HG02623 (cell line): ENCODE measurements at regions not wholly inside any gene's neighbourhood (a gene's known extent, or its start where the extent isn't known, plus 50 kb on each side); places are given as distances from the start of the nearest gene placed in this dataset.

Experiments used
- ATAC-seq: cut with Tn5 transposase; IDR thresholded peaks from one replicate; pipeline ENCODE4 v1.9.1; 2021; ENCODE audit warnings: moderate library complexity; ENCODE audit not compliant: unreplicated experiment

- peak; percentile 43 for ATAC-seq
These were observed 96.0 kb upstream of the DUSP10 start for GRCh38 chr1:221837896-221838295.

DNA sequence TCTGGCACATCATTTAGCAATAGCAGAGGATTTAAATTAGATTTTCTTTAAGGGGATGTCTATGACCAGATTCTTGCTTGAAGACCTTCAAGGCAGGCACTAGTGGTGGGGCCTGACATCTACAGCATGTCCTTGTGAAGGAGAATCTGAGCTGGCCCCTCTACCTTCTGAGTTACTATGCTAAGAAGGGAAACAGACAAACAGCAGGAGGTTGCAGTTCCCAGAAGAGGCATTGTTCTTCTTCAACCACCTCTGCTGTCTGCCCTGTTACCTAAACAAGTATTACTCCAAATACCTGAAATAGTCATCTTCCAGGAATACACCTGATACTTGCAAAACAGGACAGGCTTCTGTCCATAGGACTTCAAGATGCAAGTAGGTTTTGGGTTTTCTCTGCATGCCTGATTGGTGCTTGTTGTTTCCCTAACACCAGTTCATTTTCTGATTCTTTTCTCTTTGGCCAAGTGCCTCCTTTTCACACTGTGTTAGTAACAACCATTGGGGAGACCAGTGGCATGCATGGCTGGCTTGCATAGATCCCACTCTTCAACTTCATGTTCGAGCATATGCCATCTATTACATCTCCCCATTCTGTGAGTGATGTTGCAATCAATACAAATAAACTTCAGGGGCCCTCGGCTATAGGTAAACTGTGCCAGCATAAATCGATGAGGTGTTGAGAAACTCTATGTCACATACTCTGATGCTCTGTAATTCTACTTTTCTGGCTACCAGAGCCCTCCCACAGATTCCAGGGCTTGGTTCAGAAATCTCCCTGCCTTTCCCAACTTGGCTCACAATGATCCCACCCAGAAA, 93.0 kb upstream of the DUSP10 start:
- no peak for ATAC-seq

- no peak for ATAC-seq
These were observed 90.7 kb upstream of the DUSP10 start for GRCh38 chr1:221832617-221833016.

DNA sequence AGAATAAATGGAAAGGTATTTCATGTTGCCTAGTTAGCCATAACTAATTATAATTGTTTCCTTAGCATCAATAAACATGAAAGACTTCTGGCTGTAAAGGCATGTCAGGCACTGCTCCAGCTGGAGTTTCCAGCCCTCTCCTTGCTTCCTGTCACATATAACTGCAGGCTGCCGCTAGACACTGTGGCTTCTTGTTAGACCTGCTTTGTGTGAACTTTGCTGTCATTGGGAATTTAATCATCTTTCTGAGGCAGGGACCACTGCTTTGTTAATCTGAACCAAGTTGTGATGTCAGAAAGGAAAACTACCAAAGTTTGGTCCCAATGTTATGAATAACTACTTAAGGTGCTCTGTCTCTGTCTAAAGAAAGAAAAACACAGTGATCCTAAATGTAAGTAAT, 90.3 kb upstream of the DUSP10 start:
- no peak for ATAC-seq

DNA sequence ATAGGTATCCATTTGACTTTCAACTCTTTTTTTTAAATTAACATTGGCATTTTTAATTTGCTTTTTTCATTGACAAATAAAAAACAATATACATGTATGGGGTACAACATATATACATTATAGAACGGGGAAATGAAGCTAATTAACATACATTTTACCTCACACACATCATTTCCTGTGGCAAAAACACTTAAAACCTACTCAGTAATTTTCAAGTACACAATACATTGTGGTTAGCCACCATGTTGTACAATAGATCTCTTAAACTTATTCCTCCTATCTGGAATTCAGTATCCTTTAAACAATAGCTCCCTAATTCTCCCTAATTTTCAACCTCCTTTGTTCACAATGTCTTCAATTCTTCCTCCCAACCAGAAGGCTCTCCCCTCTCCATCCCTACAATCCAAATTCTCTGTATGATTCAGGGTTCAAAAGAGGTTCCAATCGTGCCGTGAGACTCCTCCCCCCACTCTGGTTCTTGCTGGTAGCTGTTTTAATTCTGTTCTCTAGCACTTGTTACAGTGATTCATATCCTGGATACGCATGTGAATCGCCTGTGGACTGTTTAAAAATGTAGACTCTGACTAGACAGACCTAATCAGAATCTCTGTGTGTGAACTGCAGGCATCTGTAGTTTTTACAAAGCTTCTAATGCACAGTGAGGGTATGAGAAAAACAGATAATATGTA, 87.6 kb upstream of the DUSP10 start:
- no peak for ATAC-seq

DNA sequence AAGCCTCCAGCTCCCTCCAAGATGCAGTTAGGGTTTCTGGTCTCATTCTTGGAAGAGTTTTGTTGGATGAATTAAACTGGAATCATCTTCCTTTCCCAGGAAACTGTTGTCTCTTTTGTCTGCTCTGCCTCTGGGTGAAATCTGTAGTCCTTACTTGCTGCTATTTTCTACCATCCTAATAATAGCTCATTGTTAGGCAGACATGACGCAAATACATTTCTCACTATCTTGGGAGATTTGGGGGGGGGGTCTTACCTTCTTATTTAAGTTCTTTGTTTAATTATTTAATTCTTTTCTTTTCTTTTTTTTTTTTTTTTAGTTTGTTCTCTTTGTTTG, 85.4 kb upstream of the DUSP10 start:
- ATAC-seq, result no peak

DNA sequence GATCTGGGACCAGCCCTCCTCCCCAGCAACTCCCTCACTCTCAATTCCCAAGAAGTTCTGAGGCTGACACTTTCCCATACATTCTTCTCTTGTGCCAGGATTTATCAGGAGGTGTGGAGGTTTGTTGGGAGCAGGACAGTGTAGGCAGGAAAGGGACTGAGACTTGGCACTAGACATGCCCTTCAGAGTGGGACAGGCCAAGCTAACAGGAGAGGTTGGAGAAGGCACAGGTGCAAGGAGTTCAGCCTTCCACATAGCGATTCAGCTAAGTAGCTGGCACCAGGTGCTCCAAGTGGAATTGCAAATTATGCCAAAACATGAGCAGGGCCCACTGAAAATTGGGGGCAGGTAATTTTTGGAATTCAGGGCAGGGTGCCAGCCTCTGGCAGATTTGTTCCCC, 83.0 kb upstream of the DUSP10 start:
- ATAC-seq, result no peak

DNA sequence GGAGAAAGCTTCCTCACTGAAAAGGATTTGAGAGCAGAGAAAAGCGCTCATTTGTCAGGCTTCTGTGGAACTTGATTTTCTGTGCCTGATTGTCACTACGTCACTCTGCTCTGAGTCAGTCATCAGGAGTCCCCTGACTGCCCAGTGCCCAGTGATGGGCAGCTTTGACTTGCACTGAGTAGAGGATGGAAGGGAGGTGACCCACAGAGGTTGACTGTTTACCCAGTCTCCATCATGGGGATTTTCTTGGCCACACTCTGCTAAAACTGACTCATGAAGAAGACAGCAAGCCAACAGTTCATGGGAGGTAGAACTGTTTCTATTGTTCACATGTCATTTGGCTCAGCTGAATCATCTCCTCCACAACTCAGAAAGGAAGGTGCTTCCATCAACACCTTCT, 82.1 kb upstream of the DUSP10 start:
- peak; percentile 47 for ATAC-seq

- ATAC-seq, result no peak
These were observed 81.7 kb upstream of the DUSP10 start for GRCh38 chr1:221823561-221823960.

GRCh38 chr1:221823149-221823548, 81.3 kb upstream of the DUSP10 start:
- peak; percentile 74 for ATAC-seq

GRCh38 chr1:221822591-221822990, 80.7 kb upstream of the DUSP10 start:
- no peak for ATAC-seq

- no peak for ATAC-seq
These were observed 75.0 kb upstream of the DUSP10 start for GRCh38 chr1:221816899-221817298.

- no peak for ATAC-seq
These were observed 73.8 kb upstream of the DUSP10 start for GRCh38 chr1:221815660-221816059.

GRCh38 chr1:221813887-221814286, 72.0 kb upstream of the DUSP10 start:
- no peak for ATAC-seq

GRCh38 chr1:221812905-221813597, 71.2 kb upstream of the DUSP10 start:
- ATAC-seq, result no peak

GRCh38 chr1:221812088-221812752, 70.3 kb upstream of the DUSP10 start:
- no peak for ATAC-seq

GRCh38 chr1:221810406-221810805, 68.5 kb upstream of the DUSP10 start:
- ATAC-seq, result no peak

- no peak for ATAC-seq
These were observed 67.5 kb upstream of the DUSP10 start for GRCh38 chr1:221809091-221810029.

- no peak for ATAC-seq
These were observed 65.1 kb upstream of the DUSP10 start for GRCh38 chr1:221806984-221807383.

DNA sequence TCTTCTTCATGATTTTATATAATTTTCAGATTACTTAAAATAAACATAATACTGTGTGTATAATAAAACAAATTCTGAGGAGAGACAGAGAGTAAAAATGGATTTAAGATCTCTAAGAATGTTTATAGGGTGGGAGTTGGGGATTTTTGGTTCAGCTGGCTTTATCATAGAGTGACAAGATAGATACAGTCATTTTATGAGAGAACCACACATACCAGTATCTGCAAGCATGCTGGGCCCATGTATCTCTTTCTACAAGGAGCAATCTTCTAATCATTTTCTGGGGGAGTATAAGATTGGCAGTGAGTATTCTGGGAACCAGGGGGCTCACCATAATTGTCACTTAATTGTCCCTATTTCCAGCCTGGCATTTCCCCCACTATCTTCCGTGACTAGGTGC, 64.3 kb upstream of the DUSP10 start:
- no peak for ATAC-seq
